ENCODE measurements at regions not wholly inside any gene's neighbourhood (a gene's known extent, or its start where the extent isn't known, plus 50 kb on each side); places are given as distances from the start of the nearest gene placed in this dataset.
"Not testable (repeated sequence)": the region's sequence is repeated elsewhere in the genome, so short reads cannot be mapped to it uniquely, and the experiment has no call there.

DNA sequence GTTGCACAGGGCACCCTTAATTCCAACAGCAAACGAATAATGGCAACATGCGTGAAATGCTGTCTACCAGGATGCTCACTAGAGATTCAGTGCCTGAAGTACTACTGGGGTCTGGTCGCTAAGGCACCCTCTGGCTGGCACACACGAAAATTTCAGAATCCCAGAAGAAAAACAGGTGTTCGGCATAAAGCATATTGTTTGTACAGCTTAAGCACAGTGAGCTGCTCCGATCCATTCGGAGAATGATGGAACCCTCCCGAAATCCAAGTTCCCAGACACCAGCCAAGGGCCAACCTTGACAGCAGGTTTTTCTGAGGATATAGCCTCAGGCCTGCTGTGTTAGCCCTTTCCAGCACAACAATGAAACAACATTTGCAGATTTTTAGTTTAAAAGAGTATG, 61.4 kb upstream of the ALDH1B1 start:
- H3K27me3 ChIP-seq (ENCODE audit: control insufficient read depth, insufficient read depth, low read length): no peaks in the 10 kb centered on the region
- H3K36me3 ChIP-seq (ENCODE audit: control insufficient read depth, insufficient read depth, low read length): no peaks in the 10 kb centered on the region
- TF ChIP-seq CTCF (IDR thresholded peaks at IDR 0.05; ENCODE audit: insufficient read depth, low read length, poor library complexity, severe bottlenecking): no peak
- DNase-seq (ENCODE audit: low read depth): no peak
- H3K4me3 ChIP-seq (ENCODE audit: low read depth, low read length): no peak overlapping the region

- TF ChIP-seq CTCF (IDR thresholded peaks at IDR 0.05; ENCODE audit: insufficient read depth, low read length, poor library complexity, severe bottlenecking): no peak
- no peak for DNase-seq (ENCODE audit: low read depth)
- Histone ChIP-seq H3K4me3 (ENCODE audit: low read depth, low read length) (no peak overlapping the region), H3K36me3 (ENCODE audit: control insufficient read depth, insufficient read depth, low read length) (no peaks in the 10 kb centered on the region), H3K27me3 (ENCODE audit: control insufficient read depth, insufficient read depth, low read length) (no peaks in the 10 kb centered on the region)
These were observed 62.5 kb upstream of the ALDH1B1 start for GRCh38 chr9:38329968-38330367.

DNA sequence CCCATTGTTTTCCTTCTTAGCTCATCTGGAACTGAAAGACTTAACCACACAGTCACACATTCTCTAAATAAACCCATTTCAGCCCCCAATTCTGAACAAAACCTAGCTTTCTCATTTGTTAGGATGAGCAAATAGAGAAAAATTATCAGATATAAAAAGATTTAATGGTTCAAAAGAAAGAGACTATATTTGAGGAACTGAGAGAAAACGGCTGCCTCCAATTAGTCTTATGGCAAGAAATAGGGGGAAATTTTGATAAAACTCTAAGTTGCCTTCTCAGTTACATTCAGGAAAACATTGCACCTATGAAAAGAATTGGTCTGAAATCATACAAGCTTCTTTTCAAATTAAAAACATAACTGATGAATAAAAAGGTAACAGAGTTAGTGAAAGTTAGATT, 63.7 kb upstream of the ALDH1B1 start:
- TF ChIP-seq CTCF (IDR thresholded peaks at IDR 0.05; ENCODE audit: insufficient read depth, low read length, poor library complexity, severe bottlenecking): no peak
- Histone ChIP-seq H3K36me3 (ENCODE audit: control insufficient read depth, insufficient read depth, low read length) (no peaks in the 10 kb centered on the region), H3K27me3 (ENCODE audit: control insufficient read depth, insufficient read depth, low read length) (no peaks in the 10 kb centered on the region), H3K4me3 (ENCODE audit: low read depth, low read length) (no peak overlapping the region)
- no peak for DNase-seq (ENCODE audit: low read depth)

DNA sequence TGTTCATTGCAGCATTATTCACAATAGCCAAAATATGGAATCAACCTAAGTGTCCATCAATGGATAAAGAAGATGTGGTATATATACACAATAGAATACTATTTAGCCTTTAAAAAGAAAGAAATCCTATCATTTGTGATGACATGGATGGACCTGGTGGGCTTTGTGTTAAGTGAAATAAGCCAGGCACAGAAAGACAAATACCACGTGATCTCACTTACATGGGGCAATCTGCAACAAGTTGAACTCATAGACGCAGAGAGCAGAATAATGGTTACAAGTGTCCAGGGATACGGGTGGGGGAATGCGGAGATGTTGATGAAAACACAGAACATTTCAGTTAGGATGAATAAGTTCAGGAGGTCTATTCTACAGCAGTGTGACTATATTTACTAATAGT, 66.4 kb upstream of the ALDH1B1 start:
- Histone ChIP-seq H3K27me3 (ENCODE audit: control insufficient read depth, insufficient read depth, low read length) (no peaks in the 10 kb centered on the region), H3K4me3 (ENCODE audit: low read depth, low read length) (no peak overlapping the region), H3K36me3 (ENCODE audit: control insufficient read depth, insufficient read depth, low read length) (no peaks in the 10 kb centered on the region)
- no peak for TF ChIP-seq CTCF (IDR thresholded peaks at IDR 0.05; ENCODE audit: insufficient read depth, low read length, poor library complexity, severe bottlenecking)
- DNase-seq (ENCODE audit: low read depth): no peak

GRCh38 chr9:38324213-38324612, 68.3 kb upstream of the ALDH1B1 start:
- not testable (repeated sequence) for DNase-seq (ENCODE audit: low read depth); H3K27me3 ChIP-seq (ENCODE audit: control insufficient read depth, insufficient read depth, low read length); H3K4me3 ChIP-seq (ENCODE audit: low read depth, low read length); H3K36me3 ChIP-seq (ENCODE audit: control insufficient read depth, insufficient read depth, low read length)

GRCh38 chr9:38322937-38323336, 69.6 kb upstream of the ALDH1B1 start:
- H3K27me3 ChIP-seq (ENCODE audit: control insufficient read depth, insufficient read depth, low read length): no peaks in the 10 kb centered on the region
- TF ChIP-seq CTCF (IDR thresholded peaks at IDR 0.05; ENCODE audit: insufficient read depth, low read length, poor library complexity, severe bottlenecking): no peak
- no peak overlapping the region for H3K4me3 ChIP-seq (ENCODE audit: low read depth, low read length)
- no peaks in the 10 kb centered on the region for H3K36me3 ChIP-seq (ENCODE audit: control insufficient read depth, insufficient read depth, low read length)
- no peak for DNase-seq (ENCODE audit: low read depth)
